HepG2 (cell line): ENCODE measurements at regions not wholly inside any gene's neighbourhood (a gene's known extent, or its start where the extent isn't known, plus 50 kb on each side); places are given as distances from the start of the nearest gene placed in this dataset.

Experiments
- ATAC-seq: fragments of 200-7000 bp; cut with Tn5 transposase; 3 replicates; pipeline ENCODE4 v1.9.1; 2020; ENCODE audit warnings: mild to moderate bottlenecking, moderate library complexity
- BruUV-seq: library from RNA; stranded (reverse); fragments of 400-500 nt; replicated peaks from 2 replicates; lab custom pipeline; 2021; lab: Mats Ljungman, UMichigan
- CTCF ChIA-PET: fragments of 300-600 bp; formaldehyde crosslinking; extraction: SDS; loops from one replicate; lab custom pipeline; 2021; ENCODE audit warnings: low total read pairs, inconsistent platforms, low intra/inter-chr PET ratio; lab: Yijun Ruan, JAX
- POLR2A ChIA-PET: fragments of 350-600 bp; sonication (Branson Sonifier 250); formaldehyde crosslinking; loops from one replicate; lab custom pipeline; 2020; ENCODE audit warnings: antibody characterized with exemption, inconsistent platforms; lab: Yijun Ruan, JAX
- DNase-seq: peaks from one replicate; pipeline ENCODE4 v3.0.0-alpha.2; 2015; ENCODE audit warnings: low spot score
- FAIRE-seq: peaks from 3 replicates; lab custom pipeline; 2011; peaks lifted over from hg19 to GRCh38; lab: Jason Lieb, UNC
- H2AFZ ChIP-seq: one replicate; pipeline ENCODE4 v1.6.1; 2011; ENCODE audit warnings: low read length, inconsistent platforms
- H3K27ac ChIP-seq: fragments of 300-600 bp; 3 replicates; pipeline ENCODE4 v1.8.0; 2011; ENCODE audit warnings: mixed run types, mild to moderate bottlenecking, mixed read lengths, low read length, inconsistent platforms; ENCODE audit not compliant: insufficient read depth; ENCODE audit errors: extremely low read length
- H3K27me3 ChIP-seq, 2 experiments: fragments of 200-600 bp in 1 of 2; 2 replicates in 1 of 2; 3 replicates in 1 of 2; pipeline versions ENCODE4 v1.6.0 to v1.8.0; 2011; ENCODE audit warnings: low read length in 2 of 2, mild to moderate bottlenecking in 2 of 2, moderate library complexity in 2 of 2, inconsistent platforms in 1 of 2; ENCODE audit not compliant: insufficient read depth in 2 of 2, control insufficient read depth in 1 of 2
- H3K36me3 ChIP-seq, 2 experiments: fragments of 200-600 bp in 1 of 2; replicated peaks in 1 of 2; 2 replicates in 1 of 2; 3 replicates in 1 of 2; pipeline versions ENCODE4 v1.5.1 to v1.8.0; 2011; ENCODE audit warnings: low read length in 2 of 2, inconsistent platforms in 1 of 2; ENCODE audit not compliant: insufficient read depth in 2 of 2, control insufficient read depth in 1 of 2
- H3K4me1 ChIP-seq: 2 replicates; pipeline ENCODE4 v1.5.1; 2012; ENCODE audit warnings: low read length, inconsistent platforms; ENCODE audit not compliant: insufficient read depth
- H3K4me2 ChIP-seq: 2 replicates; pipeline ENCODE4 v1.6.0; 2011; ENCODE audit warnings: low read depth, low read length, inconsistent platforms
- H3K4me3 ChIP-seq, 3 experiments: fragments of 200-600 bp in 1 of 3; sonication (generic), shearing (Covaris generic) in 1 of 3; replicated peaks in 1 of 3; 2 replicates each; pipeline ENCODE4 v1.5.1; 2011 to 2016; ENCODE audit warnings: low read length in 3 of 3, inconsistent platforms in 2 of 3, low read depth in 2 of 3, mild to moderate bottlenecking in 2 of 3, control low read depth in 1 of 3, mixed read lengths in 1 of 3; ENCODE audit not compliant: insufficient read depth in 1 of 3
- H3K79me2 ChIP-seq: one replicate; pipeline ENCODE4 v1.6.1; 2011; ENCODE audit warnings: low read length, inconsistent platforms; ENCODE audit not compliant: insufficient read depth
- H3K9ac ChIP-seq: 2 replicates; pipeline ENCODE4 v1.6.0; 2011; ENCODE audit warnings: mild to moderate bottlenecking, low read depth, low read length, inconsistent platforms; ENCODE audit not compliant: insufficient read depth
- H3K9me3 ChIP-seq: 2 replicates; pipeline ENCODE4 v1.5.1; 2012; ENCODE audit warnings: mild to moderate bottlenecking, low read length
- H4K20me1 ChIP-seq: 2 replicates; pipeline ENCODE4 v1.6.0; 2011; ENCODE audit warnings: inconsistent platforms, mild to moderate bottlenecking, low read length, moderate library complexity; ENCODE audit not compliant: insufficient read depth
- FOXA3 ChIP-seq: IDR thresholded peaks from 2 replicates; pipeline ENCODE4 v1.6.1; 2016; ENCODE audit warnings: missing genetic modification reagents, missing compliant biosample characterization
- MAFF ChIP-seq: IDR thresholded peaks from 2 replicates; pipeline ENCODE4 v1.6.1; 2011; ENCODE audit warnings: low read depth, low read length, improper control_type of control experiment
- MAFK ChIP-seq, 2 experiments: IDR thresholded peaks in 1 of 2; conservative IDR thresholded peaks in 1 of 2; 2 replicates each; pipeline ENCODE4 v1.6.1; 2011; ENCODE audit warnings: improper control_type of control experiment in 2 of 2, low read length in 2 of 2
- NFAT5 ChIP-seq: sonication (generic); formaldehyde crosslinking; IDR thresholded peaks from 2 replicates; pipeline ENCODE4 v1.4.0; 2020; ENCODE audit warnings: missing genetic modification reagents
- RFXANK ChIP-seq: IDR thresholded peaks from 2 replicates; pipeline ENCODE4 v1.6.1; 2016
- WGBS: methylation state at CpG from one replicate; pipeline ENCODE4 v1.1.6; 2017; ENCODE audit warnings: low lambda C conversion rate; 5-methylcytosine and 5-hydroxymethylcytosine counted together
- in situ Hi-C: cut with HindIII; loops from 2 replicates; pipeline ENCODE4 v1.10.0; 2017; ENCODE audit warnings: low pct_unique_long_range_greater_than_20kb; ENCODE audit not compliant: extremely low pct_ligation_motif_present
- intact Hi-C: fragments of 100-400 bp; cut with micrococcal nuclease; formaldehyde crosslinking; loops from one replicate; pipeline ENCODE4 v1.10.0; 2022; ENCODE audit not compliant: unreplicated experiment

- TF ChIP-seq FOXA3, result no peak
- no peak for TF ChIP-seq RFXANK (CRISPR knock-in tag)
Measured at GRCh38 chr3:117616227-117616626, 906.6 kb downstream of the TUSC7 start (continued).

GRCh38 chr3:117617906-117618305, 908.3 kb downstream of the TUSC7 start:
- 0% methylated on average over 1 of the region's 1 CpG for WGBS
- no peak overlapping the region for H3K9ac ChIP-seq
- FAIRE-seq (no peak), DNase-seq (no peak), ATAC-seq (no peak)
- no peak overlapping the region for H3K27ac ChIP-seq
- no peaks in the 10 kb centered on the region for H3K36me3 ChIP-seq
- no peak overlapping the region for H3K4me2 ChIP-seq
- no TSS peak for BruUV-seq
- no peak overlapping the region for H2AFZ ChIP-seq
- no peaks in the 10 kb centered on the region for H3K4me1 ChIP-seq
- no peak overlapping the region for H3K4me3 ChIP-seq
- ChIA-PET CTCF (no interaction called here), POLR2A (no interaction called here)
- H4K20me1 ChIP-seq, result no peaks in the 10 kb centered on the region
- no peak for TF ChIP-seq NFAT5 (CRISPR knock-in tag)
- TF ChIP-seq MAFK (conservative IDR thresholded peaks at IDR 0.05 in 1 of 2, IDR thresholded peaks at IDR 0.05 in 1 of 2; ENCODE audit: low read length in 2 of 2), result 0 out of 4 replicates have a peak, but pooled peaks of 1 of the 2 experiments have one; percentile 13
- peak; percentile 14; the same call in 1 of the 2 replicates for TF ChIP-seq MAFF
- intact Hi-C loops (no loop called here), in situ Hi-C loops (no loop called here)
- no peaks in the 10 kb centered on the region for H3K79me2 ChIP-seq
- H3K9me3 ChIP-seq, result no peaks in the 10 kb centered on the region
- no peaks in the 10 kb centered on the region for H3K27me3 ChIP-seq
